ENCODE measurements at regions not wholly inside any gene's neighbourhood (a gene's known extent, or its start where the extent isn't known, plus 50 kb on each side); places are given as distances from the start of the nearest gene placed in this dataset.

DNA sequence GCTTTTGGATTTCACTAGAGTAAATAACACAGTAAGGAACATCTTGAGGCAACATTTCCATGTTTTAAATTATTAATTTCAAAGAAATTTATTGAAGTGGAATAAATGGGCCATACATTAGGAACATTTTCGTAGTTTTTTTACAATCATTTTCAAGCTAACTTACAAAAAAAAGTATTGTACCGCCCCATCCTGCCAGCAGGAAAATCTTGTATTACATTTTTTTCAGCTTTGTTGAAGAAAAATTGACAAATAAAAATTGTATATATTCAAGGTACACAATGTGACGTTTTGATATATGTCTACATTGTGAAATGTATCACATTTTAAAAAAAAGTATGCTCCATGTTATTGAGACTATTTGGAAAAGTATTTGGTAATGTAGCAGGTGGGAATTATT is 1001.9 kb upstream of the NR2F2 start:
- H3K4me3 ChIP-seq = no peak overlapping the region

GRCh38 chr15:95329362-95329761 is 1001.1 kb upstream of the NR2F2 start:
- no peaks in the 10 kb centered on the region for H3K9me3 ChIP-seq (ENCODE audit: low read depth)
- no peak overlapping the region for H3K4me3 ChIP-seq
- H3K27ac ChIP-seq = no peak overlapping the region
- H3K36me3 ChIP-seq = no peaks in the 10 kb centered on the region
- no peaks in the 10 kb centered on the region for H3K4me1 ChIP-seq (ENCODE audit: low read depth)
- H3K27me3 ChIP-seq = peaks cover 50% of the 10 kb centered on the region
- DNase-seq (ENCODE audit: low read depth in 1 of 2, low spot score in 1 of 2) = no peak
- TF ChIP-seq, protein P1, sequence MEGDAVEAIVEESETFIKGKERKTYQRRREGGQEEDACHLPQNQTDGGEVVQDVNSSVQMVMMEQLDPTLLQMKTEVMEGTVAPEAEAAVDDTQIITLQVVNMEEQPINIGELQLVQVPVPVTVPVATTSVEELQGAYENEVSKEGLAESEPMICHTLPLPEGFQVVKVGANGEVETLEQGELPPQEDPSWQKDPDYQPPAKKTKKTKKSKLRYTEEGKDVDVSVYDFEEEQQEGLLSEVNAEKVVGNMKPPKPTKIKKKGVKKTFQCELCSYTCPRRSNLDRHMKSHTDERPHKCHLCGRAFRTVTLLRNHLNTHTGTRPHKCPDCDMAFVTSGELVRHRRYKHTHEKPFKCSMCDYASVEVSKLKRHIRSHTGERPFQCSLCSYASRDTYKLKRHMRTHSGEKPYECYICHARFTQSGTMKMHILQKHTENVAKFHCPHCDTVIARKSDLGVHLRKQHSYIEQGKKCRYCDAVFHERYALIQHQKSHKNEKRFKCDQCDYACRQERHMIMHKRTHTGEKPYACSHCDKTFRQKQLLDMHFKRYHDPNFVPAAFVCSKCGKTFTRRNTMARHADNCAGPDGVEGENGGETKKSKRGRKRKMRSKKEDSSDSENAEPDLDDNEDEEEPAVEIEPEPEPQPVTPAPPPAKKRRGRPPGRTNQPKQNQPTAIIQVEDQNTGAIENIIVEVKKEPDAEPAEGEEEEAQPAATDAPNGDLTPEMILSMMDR (IDR thresholded peaks at IDR 0.05; ENCODE audit: low read depth, low read length) = no peak

More for the DNA sequence above, 1001.9 kb upstream of the NR2F2 start:
- Histone ChIP-seq H3K9me3 (ENCODE audit: low read depth) (no peaks in the 10 kb centered on the region), H3K27ac (no peak overlapping the region), H3K36me3 (no peaks in the 10 kb centered on the region), H3K4me1 (ENCODE audit: low read depth) (no peaks in the 10 kb centered on the region), H3K27me3 (peaks cover 54% of the 10 kb centered on the region)
- TF ChIP-seq, protein P1 (IDR thresholded peaks at IDR 0.05; ENCODE audit: low read depth, low read length) = no peak
- DNase-seq (ENCODE audit: low read depth in 1 of 2, low spot score in 1 of 2) = no peak

DNA sequence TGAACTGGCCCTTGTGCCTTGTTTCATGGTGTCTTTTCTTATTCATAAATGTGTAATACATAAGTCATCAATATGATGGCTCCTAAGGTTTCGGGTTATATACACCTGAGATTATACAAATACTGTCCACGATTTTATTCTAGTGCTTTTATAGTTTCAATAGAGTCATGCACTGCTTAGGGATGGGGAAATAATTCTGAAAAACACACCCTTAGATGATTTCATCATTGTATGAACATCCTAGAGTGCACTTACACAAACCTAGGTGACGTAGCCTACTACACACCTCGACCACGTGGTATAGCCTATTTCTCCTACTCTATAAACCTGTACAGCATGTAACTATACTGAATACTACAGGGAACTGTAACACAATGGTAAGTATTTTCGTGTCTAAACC is 988.8 kb upstream of the NR2F2 start:
- TF ChIP-seq, protein P1 (IDR thresholded peaks at IDR 0.05; ENCODE audit: low read depth, low read length) = no peak
- DNase-seq (ENCODE audit: low read depth in 1 of 2, low spot score in 1 of 2) = no peak
- Histone ChIP-seq H3K4me1 (ENCODE audit: low read depth) (no peaks in the 10 kb centered on the region), H3K9me3 (ENCODE audit: low read depth) (no peaks in the 10 kb centered on the region), H3K36me3 (no peaks in the 10 kb centered on the region), H3K4me3 (no peak overlapping the region), H3K27ac (no peak overlapping the region), H3K27me3 (no peaks in the 10 kb centered on the region)

DNA sequence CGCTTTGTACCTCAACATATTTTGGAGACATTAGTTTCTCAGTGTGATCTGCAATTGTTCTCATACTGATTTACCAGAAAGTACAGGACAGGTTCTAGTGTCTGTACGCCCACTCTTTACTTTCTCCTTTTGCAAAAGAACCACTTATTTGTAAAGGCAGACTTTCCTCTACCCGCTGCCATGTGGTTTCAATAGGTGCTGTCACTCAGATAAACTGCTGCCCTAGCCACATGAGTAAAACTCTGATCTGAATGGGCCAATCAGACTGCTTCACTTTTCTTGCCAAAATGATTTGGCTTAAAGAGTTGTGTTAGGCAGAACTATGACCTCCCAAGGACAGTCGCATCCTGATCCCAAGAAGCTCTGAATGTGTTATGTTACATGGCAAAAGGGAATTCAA is 984.6 kb upstream of the NR2F2 start:
- H3K4me3 ChIP-seq = no peak overlapping the region
- H3K4me1 ChIP-seq (ENCODE audit: low read depth) = no peaks in the 10 kb centered on the region
- no peak overlapping the region for H3K27ac ChIP-seq
- H3K27me3 ChIP-seq = no peaks in the 10 kb centered on the region
- no peak for DNase-seq (ENCODE audit: low read depth in 1 of 2, low spot score in 1 of 2)
- no peaks in the 10 kb centered on the region for H3K9me3 ChIP-seq (ENCODE audit: low read depth)
- H3K36me3 ChIP-seq = no peaks in the 10 kb centered on the region
- TF ChIP-seq, protein P1 (IDR thresholded peaks at IDR 0.05; ENCODE audit: low read depth, low read length) = no peak

DNA sequence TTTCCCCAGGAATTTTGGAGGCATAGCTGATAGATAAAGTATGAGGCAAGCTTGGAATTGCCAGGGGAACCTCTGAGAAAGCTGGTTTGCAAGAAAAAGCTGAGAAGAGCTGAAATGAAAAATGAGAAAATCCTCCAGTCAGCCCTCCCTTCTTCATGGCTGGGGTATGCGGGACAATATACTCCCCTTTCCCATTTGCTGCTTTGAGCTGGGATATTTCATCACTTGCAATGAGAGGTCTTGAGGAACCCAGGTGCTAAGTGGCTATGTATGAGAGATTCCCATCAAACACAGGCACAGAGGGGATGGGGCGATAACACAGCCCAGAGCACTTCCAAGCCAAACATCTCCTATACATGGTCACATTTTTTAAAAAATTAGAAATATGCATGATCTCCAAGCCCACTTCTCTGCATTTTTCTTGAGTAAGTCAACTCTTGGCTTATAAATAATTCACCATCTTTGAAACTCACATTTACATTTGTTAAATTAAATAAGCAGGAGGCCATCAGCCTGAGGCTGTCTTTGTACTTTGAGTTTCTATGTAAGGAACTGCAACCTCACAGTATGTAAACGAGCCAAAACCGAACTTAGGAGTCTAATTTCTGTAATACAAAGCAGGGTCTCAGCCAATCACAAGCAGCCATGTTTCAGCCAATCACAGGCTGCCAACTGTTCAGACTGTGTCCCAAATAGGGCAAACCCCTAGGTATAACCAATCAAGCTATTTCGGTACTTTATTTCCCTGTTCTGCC is 983.6 kb upstream of the NR2F2 start:
- Histone ChIP-seq H3K4me1 (ENCODE audit: low read depth) (no peaks in the 10 kb centered on the region), H3K27ac (no peak overlapping the region), H3K4me3 (no peak overlapping the region), H3K36me3 (no peaks in the 10 kb centered on the region), H3K27me3 (no peaks in the 10 kb centered on the region), H3K9me3 (ENCODE audit: low read depth) (no peaks in the 10 kb centered on the region)
- TF ChIP-seq, protein P1 (IDR thresholded peaks at IDR 0.05; ENCODE audit: low read depth, low read length) = no peak
- no peak for DNase-seq (ENCODE audit: low read depth in 1 of 2, low spot score in 1 of 2)

All from cardiac muscle cell (in vitro differentiated cells and primary cell).